ENCODE measurements at regions not wholly inside any gene's neighbourhood (a gene's known extent, or its start where the extent isn't known, plus 50 kb on each side); places are given as distances from the start of the nearest gene placed in this dataset.

DNA sequence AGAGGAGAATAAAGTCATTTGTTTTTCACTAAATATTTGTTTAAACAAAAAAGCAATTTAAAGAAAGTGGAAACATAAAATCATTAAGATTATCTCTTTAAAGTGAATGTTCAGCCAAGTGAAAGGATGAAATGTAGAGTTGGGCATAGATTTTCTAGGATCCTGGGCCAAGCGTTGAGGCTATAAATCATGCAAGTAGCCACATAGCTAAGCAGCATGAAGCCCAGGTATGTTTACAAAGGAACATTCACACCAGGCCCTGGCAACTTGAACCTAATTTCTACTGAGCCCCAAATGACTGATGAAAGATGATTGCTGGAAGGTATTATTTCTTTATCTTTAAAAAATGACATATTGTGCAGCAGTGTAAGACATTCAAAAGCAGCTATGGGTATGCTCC lies 461.8 kb downstream of the MAT2B start:
- Histone ChIP-seq H3K4me2 (ENCODE audit: control insufficient read depth, insufficient read depth) (no peak overlapping the region), H3K9ac (ENCODE audit: control insufficient read depth, insufficient read depth, low read length) (no peak overlapping the region), H3K27ac (ENCODE audit: control insufficient read depth, insufficient read depth) (no peak overlapping the region), H3K4me3 (no peak overlapping the region), H3K4me1 (ENCODE audit: control insufficient read depth, insufficient read depth, low read length) (no peaks in the 10 kb centered on the region), H2AFZ (ENCODE audit: control insufficient read depth, low read depth, low read length) (no peak overlapping the region), H4K20me1 (ENCODE audit: control insufficient read depth, insufficient read depth) (no peaks in the 10 kb centered on the region), H3K27me3 (replicated peaks in 1 of 2; ENCODE audit: control insufficient read depth in 2 of 2, insufficient read depth in 2 of 2, low read length in 1 of 2) (no peaks in the 10 kb centered on the region), H3K9me3 (replicated peaks; ENCODE audit: control insufficient read depth, insufficient read depth, low read length) (no peaks in the 10 kb centered on the region), H3K79me2 (ENCODE audit: control insufficient read depth, insufficient read depth, low read length) (no peaks in the 10 kb centered on the region), H3K36me3 (ENCODE audit: control insufficient read depth in 2 of 2, insufficient read depth in 2 of 2, low read length in 1 of 2) (no peaks in the 10 kb centered on the region)
- FAIRE-seq: no peak
- POLR2A ChIA-PET: no interaction called here
- DNase-seq (ENCODE audit: low read depth, low spot score): no peak
- RAD21 ChIA-PET (ENCODE audit: unreplicated experiment): no interaction called here
- SMC1A ChIA-PET (ENCODE audit: uncharacterized antibody, unreplicated experiment): interaction anchor here (0.7 kb wide), 1 partner anchor 65 kb away, joined by 3 read pairs; no protein-coding TSS in a partner anchor
- BruUV-seq (replicated peaks): no TSS peak
- ATAC-seq: no peak
- CTCF ChIA-PET: interaction anchor here (0.7 to 1.6 kb wide), 3 partner anchors 46 to 1004 kb away, joined by 3 to 7 read pairs (median 4); no protein-coding TSS in a partner anchor
- in situ Hi-C loops (cut with MboI): no loop called here
- intact Hi-C loops (cut with micrococcal nuclease; ENCODE audit: unreplicated experiment): no loop called here
- WGBS (ENCODE audit: insufficient coverage, insufficient replicate concordance, low lambda C conversion rate, missing lambda C conversion rate): 95% methylated on average over 1 of the region's 1 CpG
- no peak for TF ChIP-seq ZNF24 (IDR thresholded peaks at IDR 0.05)
- TF ChIP-seq JUND (IDR thresholded peaks at IDR 0.05; ENCODE audit: low read depth, low read length): no peak
- TF ChIP-seq NRF1 (conservative IDR thresholded peaks at IDR 0.05; ENCODE audit: low read depth, low read length): no peak
- TF ChIP-seq, protein P1, sequence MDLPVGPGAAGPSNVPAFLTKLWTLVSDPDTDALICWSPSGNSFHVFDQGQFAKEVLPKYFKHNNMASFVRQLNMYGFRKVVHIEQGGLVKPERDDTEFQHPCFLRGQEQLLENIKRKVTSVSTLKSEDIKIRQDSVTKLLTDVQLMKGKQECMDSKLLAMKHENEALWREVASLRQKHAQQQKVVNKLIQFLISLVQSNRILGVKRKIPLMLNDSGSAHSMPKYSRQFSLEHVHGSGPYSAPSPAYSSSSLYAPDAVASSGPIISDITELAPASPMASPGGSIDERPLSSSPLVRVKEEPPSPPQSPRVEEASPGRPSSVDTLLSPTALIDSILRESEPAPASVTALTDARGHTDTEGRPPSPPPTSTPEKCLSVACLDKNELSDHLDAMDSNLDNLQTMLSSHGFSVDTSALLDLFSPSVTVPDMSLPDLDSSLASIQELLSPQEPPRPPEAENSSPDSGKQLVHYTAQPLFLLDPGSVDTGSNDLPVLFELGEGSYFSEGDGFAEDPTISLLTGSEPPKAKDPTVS (IDR thresholded peaks at IDR 0.05; ENCODE audit: low read depth, low read length): no peak
- no peak for TF ChIP-seq CREM (IDR thresholded peaks at IDR 0.05; ENCODE audit: low read depth)
- TF ChIP-seq FOXM1 (IDR thresholded peaks at IDR 0.05; ENCODE audit: low read depth, low read length): no peak
- TF ChIP-seq, protein P2, sequence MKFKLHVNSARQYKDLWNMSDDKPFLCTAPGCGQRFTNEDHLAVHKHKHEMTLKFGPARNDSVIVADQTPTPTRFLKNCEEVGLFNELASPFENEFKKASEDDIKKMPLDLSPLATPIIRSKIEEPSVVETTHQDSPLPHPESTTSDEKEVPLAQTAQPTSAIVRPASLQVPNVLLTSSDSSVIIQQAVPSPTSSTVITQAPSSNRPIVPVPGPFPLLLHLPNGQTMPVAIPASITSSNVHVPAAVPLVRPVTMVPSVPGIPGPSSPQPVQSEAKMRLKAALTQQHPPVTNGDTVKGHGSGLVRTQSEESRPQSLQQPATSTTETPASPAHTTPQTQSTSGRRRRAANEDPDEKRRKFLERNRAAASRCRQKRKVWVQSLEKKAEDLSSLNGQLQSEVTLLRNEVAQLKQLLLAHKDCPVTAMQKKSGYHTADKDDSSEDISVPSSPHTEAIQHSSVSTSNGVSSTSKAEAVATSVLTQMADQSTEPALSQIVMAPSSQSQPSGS (IDR thresholded peaks at IDR 0.05; ENCODE audit: low read length): no peak
- TF ChIP-seq, protein P3, sequence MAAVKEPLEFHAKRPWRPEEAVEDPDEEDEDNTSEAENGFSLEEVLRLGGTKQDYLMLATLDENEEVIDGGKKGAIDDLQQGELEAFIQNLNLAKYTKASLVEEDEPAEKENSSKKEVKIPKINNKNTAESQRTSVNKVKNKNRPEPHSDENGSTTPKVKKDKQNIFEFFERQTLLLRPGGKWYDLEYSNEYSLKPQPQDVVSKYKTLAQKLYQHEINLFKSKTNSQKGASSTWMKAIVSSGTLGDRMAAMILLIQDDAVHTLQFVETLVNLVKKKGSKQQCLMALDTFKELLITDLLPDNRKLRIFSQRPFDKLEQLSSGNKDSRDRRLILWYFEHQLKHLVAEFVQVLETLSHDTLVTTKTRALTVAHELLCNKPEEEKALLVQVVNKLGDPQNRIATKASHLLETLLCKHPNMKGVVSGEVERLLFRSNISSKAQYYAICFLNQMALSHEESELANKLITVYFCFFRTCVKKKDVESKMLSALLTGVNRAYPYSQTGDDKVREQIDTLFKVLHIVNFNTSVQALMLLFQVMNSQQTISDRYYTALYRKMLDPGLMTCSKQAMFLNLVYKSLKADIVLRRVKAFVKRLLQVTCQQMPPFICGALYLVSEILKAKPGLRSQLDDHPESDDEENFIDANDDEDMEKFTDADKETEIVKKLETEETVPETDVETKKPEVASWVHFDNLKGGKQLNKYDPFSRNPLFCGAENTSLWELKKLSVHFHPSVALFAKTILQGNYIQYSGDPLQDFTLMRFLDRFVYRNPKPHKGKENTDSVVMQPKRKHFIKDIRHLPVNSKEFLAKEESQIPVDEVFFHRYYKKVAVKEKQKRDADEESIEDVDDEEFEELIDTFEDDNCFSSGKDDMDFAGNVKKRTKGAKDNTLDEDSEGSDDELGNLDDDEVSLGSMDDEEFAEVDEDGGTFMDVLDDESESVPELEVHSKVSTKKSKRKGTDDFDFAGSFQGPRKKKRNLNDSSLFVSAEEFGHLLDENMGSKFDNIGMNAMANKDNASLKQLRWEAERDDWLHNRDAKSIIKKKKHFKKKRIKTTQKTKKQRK (IDR thresholded peaks at IDR 0.05; ENCODE audit: low read depth, low read length): no peak

Measured in GM12878 (cell line).